ENCODE measurements at regions not wholly inside any gene's neighbourhood (a gene's known extent, or its start where the extent isn't known, plus 50 kb on each side); places are given as distances from the start of the nearest gene placed in this dataset.

DNA sequence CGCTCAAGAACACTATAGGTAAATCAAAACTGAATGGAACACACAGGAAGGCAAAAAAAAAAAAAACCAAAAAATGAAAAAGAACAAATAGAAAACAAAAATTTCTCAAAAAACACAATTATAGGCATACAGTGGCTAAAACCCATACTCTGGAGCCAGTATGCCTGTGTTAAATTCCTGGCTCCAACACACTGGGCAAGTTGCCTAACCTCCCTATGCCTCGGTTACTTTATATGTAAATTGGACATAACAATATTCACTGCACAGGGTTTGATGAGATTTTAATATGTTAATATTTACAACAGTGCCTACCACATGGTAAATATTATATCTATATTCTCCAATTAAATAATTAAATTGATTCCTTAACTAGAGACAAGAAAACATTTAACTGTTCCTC lies 217.1 kb downstream of the HTR7 start:
- no peak for DNase-seq

DNA sequence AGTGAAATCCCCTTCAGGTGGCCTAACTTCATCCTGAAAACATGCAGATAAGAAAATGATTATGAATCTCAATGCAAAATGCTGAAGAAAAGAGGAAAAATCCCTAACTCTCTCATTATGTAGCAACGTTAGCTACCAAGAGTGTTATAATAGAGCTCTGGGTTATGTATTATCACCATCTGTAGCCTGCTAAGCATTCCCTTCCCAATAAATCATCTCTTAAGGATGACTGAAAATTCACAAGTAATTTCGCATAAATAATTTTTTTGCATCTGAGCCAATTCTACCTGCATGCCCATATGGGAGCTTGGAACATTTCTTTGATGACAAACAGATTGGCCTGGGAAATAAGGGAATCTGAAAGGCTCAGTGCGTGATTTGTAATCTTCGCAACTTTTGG lies 216.1 kb downstream of the HTR7 start:
- no peak for DNase-seq

DNA sequence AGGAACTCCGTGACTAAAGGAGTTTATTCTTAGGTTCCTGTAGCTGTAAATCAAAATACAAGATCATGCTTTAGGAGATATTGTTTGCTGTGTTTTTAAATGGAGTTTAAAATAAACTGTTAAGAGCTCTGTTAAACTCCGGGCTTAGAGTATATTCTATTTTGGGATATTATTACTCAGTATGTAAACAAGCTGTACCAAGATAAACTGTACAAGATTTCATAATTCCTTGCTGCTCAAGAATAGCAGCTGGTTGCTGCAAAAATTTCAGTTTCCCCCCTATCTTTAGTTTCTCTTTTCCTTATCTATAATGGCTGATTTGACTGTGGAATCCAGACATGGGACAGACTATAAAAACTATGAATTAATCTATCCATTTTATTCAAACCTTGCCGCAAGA lies 215.7 kb downstream of the HTR7 start:
- DNase-seq, result no peak

DNA sequence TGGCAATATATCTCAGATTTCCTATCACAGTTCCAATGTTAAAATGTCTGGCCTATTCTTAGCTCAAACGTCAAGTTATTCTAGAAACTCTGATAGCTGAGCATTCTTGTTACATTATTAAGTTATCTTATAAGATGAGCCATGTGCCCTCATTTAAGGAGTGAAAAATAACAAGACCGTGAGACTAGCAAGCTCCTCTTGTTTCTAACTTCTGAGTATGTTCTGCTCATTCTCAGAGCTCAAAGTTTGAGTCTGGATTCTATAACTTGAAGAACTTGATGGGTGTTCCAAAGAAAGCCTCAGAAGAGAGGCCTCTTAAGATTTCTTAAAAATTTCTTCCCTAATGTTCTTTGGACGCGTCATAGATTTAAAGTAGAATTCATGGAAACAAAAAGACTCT lies 215.2 kb downstream of the HTR7 start:
- no peak for DNase-seq

DNA sequence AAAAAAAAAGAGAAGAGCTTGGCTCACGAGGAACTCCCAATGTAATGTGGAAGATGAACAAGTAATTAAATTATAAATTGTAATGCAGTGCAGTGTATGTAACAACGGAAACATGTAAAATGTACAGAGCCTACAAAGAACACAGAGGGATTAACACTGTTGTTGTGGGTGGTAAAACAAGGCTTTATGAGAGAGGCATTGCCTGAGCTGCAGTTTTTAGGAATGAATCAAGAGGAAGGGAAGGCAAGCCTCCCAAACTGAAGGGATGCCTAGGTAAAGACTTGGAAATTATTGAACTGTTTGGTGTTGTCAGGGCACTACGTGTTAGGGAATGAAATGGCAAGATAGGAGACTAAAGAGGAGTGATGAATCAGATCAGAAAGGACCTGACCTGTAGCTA lies 213.7 kb downstream of the HTR7 start:
- no peak for DNase-seq

DNA sequence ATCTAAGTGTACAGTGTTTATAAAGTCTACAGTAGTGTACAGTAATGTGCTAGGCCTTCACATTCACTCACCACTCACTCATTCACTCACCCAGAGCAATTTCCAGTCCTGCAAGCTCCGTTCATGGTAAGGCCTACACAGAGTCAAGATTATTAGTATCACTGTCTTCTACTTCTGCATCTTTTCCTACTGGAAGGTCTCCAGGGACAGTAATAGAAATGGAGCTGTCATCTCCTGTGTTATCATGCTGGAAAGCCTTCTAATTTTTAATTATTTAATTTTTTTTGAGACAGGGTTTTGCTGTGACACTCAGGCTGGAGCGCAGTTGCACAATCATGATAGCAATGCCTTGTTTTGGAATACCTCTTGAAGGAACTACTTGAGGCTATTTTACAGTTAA lies 207.0 kb downstream of the HTR7 start:
- DNase-seq, result no peak

DNA sequence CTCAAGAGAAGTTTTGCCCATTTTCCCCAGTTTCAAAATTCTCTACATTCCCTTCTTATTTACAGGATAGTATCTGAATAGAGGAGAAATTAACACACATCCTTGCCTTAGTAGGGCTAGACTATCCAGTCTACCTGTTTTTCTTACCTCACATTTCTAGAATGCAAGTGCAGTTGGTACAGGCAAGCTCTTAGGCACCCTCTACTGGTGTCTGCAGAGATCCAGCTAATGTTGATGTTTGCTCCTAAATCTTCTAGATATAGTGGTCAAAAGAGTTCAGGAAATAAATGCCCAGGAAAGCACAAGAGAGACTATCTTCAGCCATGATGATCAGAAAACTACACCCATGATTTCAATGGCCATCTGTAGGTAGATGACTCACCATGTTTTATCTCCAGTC lies 205.3 kb downstream of the HTR7 start:
- no peak for DNase-seq

DNA sequence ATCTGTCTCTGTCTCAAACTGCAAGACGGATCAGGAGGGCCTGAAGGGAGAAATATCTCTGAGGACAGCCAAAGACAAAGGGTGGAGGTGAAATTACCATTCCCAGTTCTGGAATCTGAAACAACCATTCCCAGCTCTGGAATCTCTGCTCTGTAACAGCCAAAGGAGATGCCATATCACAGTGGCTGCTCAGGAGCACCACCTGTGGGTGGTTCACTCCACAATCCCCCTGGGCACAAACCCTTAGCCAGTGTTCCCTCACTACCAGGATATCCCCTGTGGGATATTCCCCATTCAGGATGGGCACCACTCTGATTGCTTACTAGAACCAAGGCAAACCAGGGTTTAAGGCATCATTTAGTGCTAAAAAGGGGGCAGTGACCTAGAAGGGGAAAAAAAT lies 199.0 kb downstream of the HTR7 start:
- no peak for DNase-seq

DNA sequence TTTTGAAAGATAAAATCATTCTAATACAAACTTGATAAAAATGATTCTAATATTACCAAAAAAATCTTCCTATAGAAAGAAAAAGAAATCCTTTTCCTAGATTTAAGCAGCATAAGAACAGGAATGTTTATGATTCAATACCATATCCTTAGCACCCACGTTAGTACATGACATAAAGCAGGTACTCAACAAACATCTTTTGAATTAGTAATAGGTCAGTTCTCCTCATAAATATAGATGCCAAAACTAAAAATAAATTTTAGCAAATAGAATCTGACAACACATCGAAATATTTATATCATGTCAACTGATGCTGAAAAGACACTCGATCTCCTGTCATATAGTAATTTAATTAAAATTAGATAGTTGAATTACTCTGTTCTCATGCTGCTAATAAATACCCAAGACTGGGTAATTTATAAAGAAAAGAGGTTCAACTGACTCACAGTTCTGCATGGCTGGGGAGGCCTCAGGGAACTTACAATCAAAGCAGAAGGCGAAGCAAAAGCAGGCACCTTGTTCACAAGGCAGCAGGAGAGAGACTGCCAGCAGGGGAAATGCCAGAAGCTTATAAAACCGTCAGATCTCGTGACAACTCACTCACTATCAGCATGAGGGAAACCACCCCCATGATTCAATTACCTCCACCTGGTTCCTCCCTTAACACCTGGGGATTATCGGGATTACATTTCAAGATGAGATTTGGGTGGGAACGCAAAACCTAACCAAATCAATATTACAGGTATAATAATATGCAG lies 191.8 kb downstream of the HTR7 start:
- DNase-seq, result no peak

DNA sequence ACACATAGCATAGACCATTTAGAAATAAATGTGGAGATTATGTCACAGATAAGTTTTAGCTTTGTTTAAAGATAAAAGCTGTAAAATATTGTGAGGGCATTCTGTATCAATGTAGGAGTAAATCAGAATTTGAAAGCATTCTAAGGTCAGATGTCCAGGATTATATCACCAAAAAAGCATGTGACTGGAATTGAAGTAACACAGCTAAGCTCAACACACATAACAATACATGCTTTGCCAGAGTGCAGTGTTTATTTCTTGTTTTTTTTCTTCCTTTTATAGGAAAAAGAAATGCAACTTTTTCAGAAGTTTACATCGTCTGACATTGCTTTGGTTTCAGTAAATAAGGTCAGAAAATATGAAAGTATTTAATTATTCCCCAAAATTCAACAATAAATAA lies 183.4 kb downstream of the HTR7 start:
- no peak for DNase-seq

DNA sequence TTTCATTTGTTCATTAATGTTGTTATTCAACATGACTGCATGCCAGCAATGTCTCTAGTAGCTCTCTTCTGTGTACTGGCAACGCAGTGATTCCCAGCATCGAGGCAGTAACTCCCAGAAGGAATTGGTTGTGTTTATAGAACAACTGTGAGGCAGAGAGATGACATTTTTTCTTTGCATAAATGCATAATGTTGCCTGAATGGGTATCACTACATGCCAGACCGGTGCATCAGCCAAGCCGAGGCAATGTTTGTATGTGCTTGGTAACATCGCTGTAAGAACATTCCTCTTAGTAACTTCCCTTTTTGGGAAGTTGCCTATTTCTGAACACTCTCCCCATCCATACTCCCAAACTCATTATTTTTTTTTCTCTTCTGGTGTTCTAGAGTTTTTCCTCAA lies 182.9 kb downstream of the HTR7 start:
- no peak for DNase-seq

DNA sequence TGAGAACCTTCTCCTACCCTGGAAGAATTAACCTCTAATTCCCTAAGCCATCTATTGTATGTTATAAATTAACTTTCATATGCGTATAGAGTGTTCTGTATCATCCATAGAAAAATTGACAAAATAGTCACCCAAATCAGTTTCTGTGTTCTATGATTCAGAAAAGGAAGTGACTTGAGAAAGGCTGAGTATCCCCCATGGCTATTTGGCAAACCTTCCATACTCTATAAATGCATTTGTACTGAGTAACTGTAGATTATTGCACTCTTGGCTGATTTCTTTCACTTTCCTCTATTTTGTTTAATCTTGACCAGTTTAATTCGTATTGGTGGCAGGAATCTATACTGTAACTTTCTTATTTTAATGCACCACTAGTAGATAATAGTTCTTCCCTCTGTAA lies 182.2 kb downstream of the HTR7 start:
- DNase-seq, result no peak
